HS-27A (cell line): ENCODE measurements at regions not wholly inside any gene's neighbourhood (a gene's known extent, or its start where the extent isn't known, plus 50 kb on each side); places are given as distances from the start of the nearest gene placed in this dataset.

Experiments used
- DNase-seq: peaks from one replicate; pipeline ENCODE4 v3.0.0-alpha.2; 2012; ENCODE audit warnings: low read depth, missing footprints

GRCh38 chr1:69233463-69233862 lies 334.3 kb upstream of the LRRC7 start:
- no peak for DNase-seq

GRCh38 chr1:69244211-69244610 lies 323.5 kb upstream of the LRRC7 start:
- DNase-seq = no peak

GRCh38 chr1:69246109-69246508 lies 321.6 kb upstream of the LRRC7 start:
- no peak for DNase-seq

- DNase-seq = no peak
Observed at GRCh38 chr1:69246710-69247109, 321.0 kb upstream of the LRRC7 start.

- no peak for DNase-seq
Observed at GRCh38 chr1:69252696-69253095, 315.0 kb upstream of the LRRC7 start.

- DNase-seq = no peak
Observed at GRCh38 chr1:69256036-69256435, 311.7 kb upstream of the LRRC7 start.

- no peak for DNase-seq
Observed at GRCh38 chr1:69258842-69259241, 308.9 kb upstream of the LRRC7 start.

- DNase-seq = no peak
Observed at GRCh38 chr1:69263921-69264391, 303.8 kb upstream of the LRRC7 start.

- no peak for DNase-seq
Observed at GRCh38 chr1:69269491-69269890, 298.2 kb upstream of the LRRC7 start.

GRCh38 chr1:69271587-69272125 lies 296.1 kb upstream of the LRRC7 start:
- no peak for DNase-seq

- DNase-seq = no peak
Observed at GRCh38 chr1:69272684-69273083, 295.0 kb upstream of the LRRC7 start.

- DNase-seq = no peak
Observed at GRCh38 chr1:69278923-69279322, 288.8 kb upstream of the LRRC7 start.

- no peak for DNase-seq
Observed at GRCh38 chr1:69283516-69283915, 284.2 kb upstream of the LRRC7 start.

- no peak for DNase-seq
Observed at GRCh38 chr1:69284508-69284907, 283.2 kb upstream of the LRRC7 start.

- no peak for DNase-seq
Observed at GRCh38 chr1:69288416-69288815, 279.3 kb upstream of the LRRC7 start.

GRCh38 chr1:69290291-69290690 lies 277.4 kb upstream of the LRRC7 start:
- DNase-seq = peak; percentile 19

GRCh38 chr1:69291541-69291940 lies 276.2 kb upstream of the LRRC7 start:
- no peak for DNase-seq

GRCh38 chr1:69292833-69293232 lies 274.9 kb upstream of the LRRC7 start:
- no peak for DNase-seq

- no peak for DNase-seq
Observed at GRCh38 chr1:69294171-69294570, 273.6 kb upstream of the LRRC7 start.

GRCh38 chr1:69295265-69295664 lies 272.5 kb upstream of the LRRC7 start:
- DNase-seq = no peak

GRCh38 chr1:69305621-69306020 lies 262.1 kb upstream of the LRRC7 start:
- no peak for DNase-seq

GRCh38 chr1:69312055-69312732 lies 255.5 kb upstream of the LRRC7 start:
- no peak for DNase-seq

GRCh38 chr1:69313118-69313517 lies 254.6 kb upstream of the LRRC7 start:
- no peak for DNase-seq

GRCh38 chr1:69315416-69315815 lies 252.3 kb upstream of the LRRC7 start:
- no peak for DNase-seq
